ENCODE measurements at regions not wholly inside any gene's neighbourhood (a gene's known extent, or its start where the extent isn't known, plus 50 kb on each side); places are given as distances from the start of the nearest gene placed in this dataset.

GRCh38 chr1:68907491-68907890 is 410.6 kb upstream of the DEPDC1 start:
- no peaks in the 10 kb centered on the region for H3K27me3 ChIP-seq (ENCODE audit: control insufficient read depth, insufficient read depth, low read length)
- DNase-seq (no peak), FAIRE-seq (no peak)
- no peaks in the 10 kb centered on the region for H3K36me3 ChIP-seq (ENCODE audit: control insufficient read depth in 2 of 3, insufficient read depth in 3 of 3, low read length in 3 of 3)
- no peak overlapping the region for H3K27ac ChIP-seq (ENCODE audit: low read depth in 2 of 2, low read length in 2 of 2)
- peaks cover 0 to 3% (median 0%) of the 10 kb centered on the region in 3 donors for H3K9me3 ChIP-seq (ENCODE audit: control insufficient read depth in 2 of 3, insufficient read depth in 1 of 3, low read length in 3 of 3)
- intact Hi-C loops (cut with DNase I) = no loop called here
- no peak overlapping the region for H3K4me3 ChIP-seq (ENCODE audit: low read length in 3 of 3)
- H3K9ac ChIP-seq (ENCODE audit: low read length in 3 of 3) = no peak overlapping the region
- TF ChIP-seq, protein P1, sequence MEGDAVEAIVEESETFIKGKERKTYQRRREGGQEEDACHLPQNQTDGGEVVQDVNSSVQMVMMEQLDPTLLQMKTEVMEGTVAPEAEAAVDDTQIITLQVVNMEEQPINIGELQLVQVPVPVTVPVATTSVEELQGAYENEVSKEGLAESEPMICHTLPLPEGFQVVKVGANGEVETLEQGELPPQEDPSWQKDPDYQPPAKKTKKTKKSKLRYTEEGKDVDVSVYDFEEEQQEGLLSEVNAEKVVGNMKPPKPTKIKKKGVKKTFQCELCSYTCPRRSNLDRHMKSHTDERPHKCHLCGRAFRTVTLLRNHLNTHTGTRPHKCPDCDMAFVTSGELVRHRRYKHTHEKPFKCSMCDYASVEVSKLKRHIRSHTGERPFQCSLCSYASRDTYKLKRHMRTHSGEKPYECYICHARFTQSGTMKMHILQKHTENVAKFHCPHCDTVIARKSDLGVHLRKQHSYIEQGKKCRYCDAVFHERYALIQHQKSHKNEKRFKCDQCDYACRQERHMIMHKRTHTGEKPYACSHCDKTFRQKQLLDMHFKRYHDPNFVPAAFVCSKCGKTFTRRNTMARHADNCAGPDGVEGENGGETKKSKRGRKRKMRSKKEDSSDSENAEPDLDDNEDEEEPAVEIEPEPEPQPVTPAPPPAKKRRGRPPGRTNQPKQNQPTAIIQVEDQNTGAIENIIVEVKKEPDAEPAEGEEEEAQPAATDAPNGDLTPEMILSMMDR (IDR thresholded peaks at IDR 0.05; ENCODE audit: borderline replicate concordance, extremely low read depth, insufficient read depth) = no peak
- no peaks in the 10 kb centered on the region for H3K4me1 ChIP-seq (ENCODE audit: control insufficient read depth in 2 of 3, insufficient read depth in 2 of 3, low read depth in 1 of 3, low read length in 3 of 3)

- no peak overlapping the region for H3K9ac ChIP-seq (ENCODE audit: low read length in 3 of 3)
- no peaks in the 10 kb centered on the region for H3K4me1 ChIP-seq (ENCODE audit: control insufficient read depth in 2 of 3, insufficient read depth in 2 of 3, low read depth in 1 of 3, low read length in 3 of 3)
- intact Hi-C loops (cut with DNase I) = no loop called here
- DNase-seq (no peak), FAIRE-seq (no peak)
- H3K9me3 ChIP-seq (ENCODE audit: control insufficient read depth in 2 of 3, insufficient read depth in 1 of 3, low read length in 3 of 3) = peaks cover 0 to 3% (median 0%) of the 10 kb centered on the region in 3 donors
- TF ChIP-seq, protein P1 (IDR thresholded peaks at IDR 0.05; ENCODE audit: borderline replicate concordance, extremely low read depth, insufficient read depth) = no peak
- H3K27me3 ChIP-seq (ENCODE audit: control insufficient read depth, insufficient read depth, low read length) = no peaks in the 10 kb centered on the region
- no peak overlapping the region for H3K4me3 ChIP-seq (ENCODE audit: low read length in 3 of 3)
- H3K27ac ChIP-seq (ENCODE audit: low read depth in 2 of 2, low read length in 2 of 2) = no peak overlapping the region
- no peaks in the 10 kb centered on the region for H3K36me3 ChIP-seq (ENCODE audit: control insufficient read depth in 2 of 3, insufficient read depth in 3 of 3, low read length in 3 of 3)
These were observed 411.4 kb upstream of the DEPDC1 start for GRCh38 chr1:68908316-68908715.

DNA sequence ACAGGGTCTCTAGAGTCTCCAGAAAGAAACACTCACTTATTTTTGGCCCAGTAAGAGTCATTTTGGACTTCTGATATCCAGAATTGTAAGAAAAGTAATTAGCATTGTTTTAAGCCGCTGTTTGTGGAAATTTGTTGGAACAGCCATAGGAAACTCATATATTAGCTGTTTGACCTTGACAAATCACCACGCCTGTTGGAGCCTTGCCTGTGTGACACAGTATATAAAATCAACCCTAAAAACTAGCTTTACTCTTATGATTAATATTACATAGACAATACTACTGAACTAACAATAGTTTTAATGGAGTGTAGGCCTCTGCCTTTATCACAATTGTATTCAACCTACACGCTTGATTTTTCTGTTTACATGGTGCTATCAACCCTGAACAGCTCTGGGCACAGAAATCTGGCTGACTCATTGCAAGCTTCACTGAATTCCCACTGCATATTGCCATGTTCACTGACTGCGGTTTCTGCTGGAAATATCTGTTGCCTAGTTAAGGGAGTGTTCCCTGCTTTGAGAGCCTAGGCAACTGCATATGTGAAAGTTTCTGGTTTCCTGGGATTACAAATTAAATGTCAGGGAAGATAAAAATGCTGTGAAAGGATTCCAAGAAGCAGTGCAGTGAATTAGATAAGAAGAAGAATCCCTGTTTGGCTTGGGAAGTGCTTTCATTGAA is 419.5 kb upstream of the DEPDC1 start:
- Histone ChIP-seq H3K4me1 (ENCODE audit: control insufficient read depth in 2 of 3, insufficient read depth in 2 of 3, low read depth in 1 of 3, low read length in 3 of 3) (no peaks in the 10 kb centered on the region), H3K36me3 (ENCODE audit: control insufficient read depth in 2 of 3, insufficient read depth in 3 of 3, low read length in 3 of 3) (no peaks in the 10 kb centered on the region), H3K9ac (ENCODE audit: low read length in 3 of 3) (no peak overlapping the region), H3K9me3 (ENCODE audit: control insufficient read depth in 2 of 3, insufficient read depth in 1 of 3, low read length in 3 of 3) (no peaks in the 10 kb centered on the region), H3K27ac (ENCODE audit: low read depth in 2 of 2, low read length in 2 of 2) (peak overlapping the region; percentile 7 to 50), H3K27me3 (ENCODE audit: control insufficient read depth, insufficient read depth, low read length) (no peaks in the 10 kb centered on the region), H3K4me3 (ENCODE audit: low read length in 3 of 3) (no peak overlapping the region)
- TF ChIP-seq, protein P1 (IDR thresholded peaks at IDR 0.05; ENCODE audit: borderline replicate concordance, extremely low read depth, insufficient read depth) = no peak
- intact Hi-C loops (cut with DNase I) = no loop called here
- no peak for FAIRE-seq
- peak in 4 of 5 donors; percentile 36 to 86 (median 73) for DNase-seq

- FAIRE-seq (no peak), DNase-seq (no peak)
- Histone ChIP-seq H3K9me3 (ENCODE audit: control insufficient read depth in 2 of 3, insufficient read depth in 1 of 3, low read length in 3 of 3) (no peaks in the 10 kb centered on the region), H3K9ac (ENCODE audit: low read length in 3 of 3) (no peak overlapping the region), H3K27me3 (ENCODE audit: control insufficient read depth, insufficient read depth, low read length) (no peaks in the 10 kb centered on the region), H3K4me3 (ENCODE audit: low read length in 3 of 3) (no peak overlapping the region), H3K27ac (ENCODE audit: low read depth in 2 of 2, low read length in 2 of 2) (no peak overlapping the region), H3K4me1 (ENCODE audit: control insufficient read depth in 2 of 3, insufficient read depth in 2 of 3, low read depth in 1 of 3, low read length in 3 of 3) (no peaks in the 10 kb centered on the region), H3K36me3 (ENCODE audit: control insufficient read depth in 2 of 3, insufficient read depth in 3 of 3, low read length in 3 of 3) (no peaks in the 10 kb centered on the region)
- TF ChIP-seq, protein P1 (IDR thresholded peaks at IDR 0.05; ENCODE audit: borderline replicate concordance, extremely low read depth, insufficient read depth) = no peak
- intact Hi-C loops (cut with DNase I) = no loop called here
These were observed 420.6 kb upstream of the DEPDC1 start for GRCh38 chr1:68917456-68917855.

All from kidney (tissue), 13 donors.